NCI-H82 treated with DMSO at 0.1 percent for 48 hours (cell line): ENCODE measurements at regions not wholly inside any gene's neighbourhood (a gene's known extent, or its start where the extent isn't known, plus 50 kb on each side); places are given as distances from the start of the nearest gene placed in this dataset.
"Not testable (repeated sequence)": the region's sequence is repeated elsewhere in the genome, so short reads cannot be mapped to it uniquely, and the experiment has no call there.

Experiments
- DNase-seq: peaks from one replicate; lab custom pipeline; 2025; ENCODE audit not compliant: unreplicated experiment; lab: John Stamatoyannopoulos, UW

DNA sequence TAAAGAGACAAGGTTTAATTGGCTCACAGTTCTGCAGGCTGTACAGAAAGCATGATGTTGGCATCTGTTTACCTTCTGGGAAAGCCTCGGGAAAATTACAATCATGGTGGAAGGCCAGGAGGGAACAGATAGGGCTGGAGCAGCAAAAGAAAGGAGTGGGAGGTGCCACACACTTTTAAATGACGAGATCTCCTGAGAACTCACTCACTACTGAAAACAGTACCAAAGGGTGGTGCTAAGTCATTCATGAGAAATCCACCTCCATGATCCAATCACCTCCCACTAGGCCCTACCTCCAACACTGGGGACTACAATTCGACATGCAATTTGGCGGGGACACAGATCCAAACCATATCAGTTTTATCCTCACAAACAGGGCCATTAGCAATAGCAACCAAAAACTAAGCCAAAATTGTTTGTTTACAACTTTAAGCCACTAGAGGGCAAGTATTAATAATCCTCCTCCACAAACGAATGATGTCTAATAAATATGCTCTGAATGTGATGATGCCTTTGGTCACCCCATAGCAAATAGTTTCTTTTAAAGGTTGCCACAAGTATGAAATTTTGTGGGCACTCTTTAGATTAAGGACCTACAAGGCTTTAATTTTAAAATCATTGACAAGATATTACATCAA, 129.2 kb upstream of the NRBF2 start:
- no peak for DNase-seq

DNA sequence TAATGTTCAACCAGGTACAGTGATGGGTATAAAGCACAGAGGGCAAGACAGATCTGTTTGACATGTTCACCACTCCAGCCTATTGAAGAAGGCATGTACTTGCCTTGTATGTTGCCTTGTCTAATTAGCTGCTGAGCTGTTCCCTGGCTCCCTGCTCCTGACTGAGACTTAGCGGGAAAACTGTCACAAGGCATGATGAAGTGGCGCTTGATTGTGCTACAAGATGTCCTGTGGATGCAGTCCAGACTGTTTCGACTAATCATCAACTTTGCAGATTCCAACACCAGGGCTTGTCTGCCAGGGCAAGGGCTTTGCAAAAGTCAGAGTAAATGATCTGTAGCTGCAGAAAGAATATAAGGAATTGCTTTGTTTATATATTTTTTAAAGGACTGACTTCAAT, 136.2 kb upstream of the NRBF2 start:
- no peak for DNase-seq

DNA sequence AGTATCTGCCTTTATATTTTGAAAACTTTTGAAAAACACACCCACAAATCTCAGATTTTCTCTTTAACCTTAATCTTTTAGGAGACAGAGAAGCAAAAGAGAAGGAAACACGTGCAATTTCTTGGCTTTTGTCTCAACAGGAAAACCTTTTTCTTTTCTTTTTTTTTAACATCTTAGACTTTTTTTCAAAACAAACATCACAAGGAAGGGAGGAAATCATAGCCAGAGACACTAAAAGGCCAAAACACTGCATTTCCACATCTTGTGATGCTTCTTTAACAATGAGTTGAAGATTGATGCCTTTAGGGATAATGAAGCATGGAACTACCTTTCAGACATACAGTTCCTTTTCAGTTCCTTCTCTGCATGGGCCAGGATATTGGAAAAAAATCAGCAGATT, 136.6 kb upstream of the NRBF2 start:
- no peak for DNase-seq

DNA sequence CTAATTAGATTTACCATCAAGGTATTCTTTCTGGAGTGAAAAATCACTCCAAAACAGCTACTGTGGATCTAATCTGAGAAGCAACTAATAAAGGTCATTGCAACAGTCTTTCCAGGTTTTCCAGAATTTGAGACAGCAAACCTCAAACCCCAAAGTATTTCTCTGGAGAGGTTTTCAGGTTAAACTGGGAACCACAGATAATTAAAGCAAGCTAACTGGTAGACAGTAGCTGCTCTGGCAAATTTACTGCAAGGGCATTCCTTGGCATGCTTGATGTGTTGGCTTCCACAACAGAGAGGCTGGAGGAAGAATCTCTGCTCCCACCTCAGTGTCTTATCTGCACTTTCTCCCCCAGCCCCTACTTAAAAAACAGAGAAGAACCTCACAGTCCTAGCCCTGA, 140.0 kb upstream of the NRBF2 start:
- no peak for DNase-seq

DNA sequence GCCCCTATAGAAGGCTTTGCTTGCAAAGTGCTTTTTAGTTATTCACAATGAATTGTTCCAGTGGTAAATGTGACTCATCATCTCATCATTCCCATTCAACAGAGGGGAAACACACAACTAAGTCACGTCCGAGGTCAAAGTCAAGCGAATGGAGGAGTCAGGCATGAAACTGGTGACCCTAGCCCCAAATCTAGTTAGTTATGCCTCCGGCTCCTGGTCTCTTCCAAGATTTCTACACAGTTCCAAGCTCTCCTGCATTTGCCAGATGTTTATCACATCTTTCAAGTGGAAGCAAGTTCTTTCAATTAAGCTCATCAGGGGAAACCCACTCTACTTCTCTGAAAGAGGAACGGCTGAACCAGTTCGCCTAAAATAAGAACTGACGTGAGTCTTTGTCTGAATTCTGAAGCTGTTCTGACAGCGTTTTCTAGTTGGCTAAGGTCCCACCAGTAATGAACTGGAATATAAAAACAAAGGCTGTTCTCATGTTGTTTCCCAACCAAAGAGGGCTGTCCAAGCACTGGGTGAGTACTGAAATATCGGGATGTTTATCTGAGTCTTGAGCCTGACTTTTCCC, 140.9 kb upstream of the NRBF2 start:
- DNase-seq = no peak

DNA sequence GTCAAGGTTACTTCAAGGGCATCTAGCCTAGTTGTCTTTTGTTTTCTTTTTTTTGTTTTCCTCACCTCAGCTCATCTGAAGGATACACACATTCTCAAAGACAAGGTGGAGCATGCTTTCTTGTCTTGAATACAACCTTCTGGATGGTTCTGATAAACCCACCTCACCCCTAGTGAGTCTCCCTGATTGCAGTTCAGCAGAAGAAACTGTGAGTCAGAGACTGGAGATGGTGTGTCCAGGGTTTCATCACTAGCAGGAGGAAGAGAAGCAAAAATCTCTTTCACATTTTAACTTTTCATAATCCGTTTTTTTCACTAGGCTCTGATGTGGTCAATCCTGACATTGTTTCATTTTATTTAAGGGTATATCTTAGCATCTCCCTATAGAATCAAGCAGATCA, 143.0 kb upstream of the NRBF2 start:
- DNase-seq = no peak

DNA sequence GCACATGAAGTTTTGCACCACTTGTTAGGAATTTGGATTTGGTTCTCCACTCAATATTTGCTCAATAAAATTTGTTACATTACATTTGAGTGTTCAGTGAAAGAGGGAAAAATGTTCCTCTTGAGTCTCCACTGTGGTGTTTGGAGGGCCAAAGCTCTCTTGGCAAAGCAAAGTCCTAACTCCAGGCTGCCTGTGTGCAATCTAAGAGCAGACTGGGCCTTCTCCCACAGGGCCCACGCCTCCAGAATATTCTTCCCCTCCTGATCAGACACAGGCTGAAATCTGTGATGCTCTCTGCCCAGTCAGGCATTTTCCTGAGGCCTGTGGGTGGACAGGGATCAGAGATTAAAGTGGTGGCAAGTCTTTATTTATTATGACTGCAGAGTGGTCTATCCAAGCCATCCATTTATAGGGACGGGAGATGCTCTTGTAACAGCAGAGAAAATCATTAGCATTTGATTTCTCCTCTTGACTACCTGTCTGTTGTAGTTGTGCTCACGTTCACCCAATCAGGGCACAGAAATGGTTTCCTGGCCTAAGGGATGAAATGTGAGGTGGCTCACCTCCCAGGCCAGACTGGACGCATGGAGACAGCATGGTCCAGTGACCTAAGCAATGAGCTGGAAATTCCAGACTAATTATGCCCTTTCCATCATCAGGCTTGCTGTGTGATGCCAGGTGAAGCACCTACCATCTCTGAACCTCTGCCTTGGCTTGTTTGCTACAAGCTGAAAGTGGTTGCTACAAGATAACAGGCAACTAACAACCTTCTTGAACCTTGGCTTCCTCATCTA, 147.1 kb upstream of the NRBF2 start:
- no peak for DNase-seq

DNA sequence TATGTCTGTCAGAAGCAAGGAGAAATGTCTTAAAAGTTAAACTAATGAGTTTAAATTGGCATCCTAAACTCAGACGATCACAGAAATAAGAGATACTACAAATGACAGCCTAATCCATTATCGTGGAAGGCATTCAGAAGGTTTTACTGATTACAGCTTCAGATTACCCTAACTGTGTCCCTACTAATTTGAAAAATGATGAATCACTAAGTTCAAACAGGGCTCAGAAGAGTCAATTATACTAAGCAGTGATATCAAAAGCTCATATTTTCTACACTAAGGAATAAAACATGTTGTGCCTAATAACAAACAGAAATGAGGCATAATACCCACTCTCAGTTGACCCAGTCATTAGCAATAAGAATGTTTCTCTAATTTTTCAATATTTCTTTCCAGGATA, 152.0 kb upstream of the NRBF2 start:
- DNase-seq = no peak

DNA sequence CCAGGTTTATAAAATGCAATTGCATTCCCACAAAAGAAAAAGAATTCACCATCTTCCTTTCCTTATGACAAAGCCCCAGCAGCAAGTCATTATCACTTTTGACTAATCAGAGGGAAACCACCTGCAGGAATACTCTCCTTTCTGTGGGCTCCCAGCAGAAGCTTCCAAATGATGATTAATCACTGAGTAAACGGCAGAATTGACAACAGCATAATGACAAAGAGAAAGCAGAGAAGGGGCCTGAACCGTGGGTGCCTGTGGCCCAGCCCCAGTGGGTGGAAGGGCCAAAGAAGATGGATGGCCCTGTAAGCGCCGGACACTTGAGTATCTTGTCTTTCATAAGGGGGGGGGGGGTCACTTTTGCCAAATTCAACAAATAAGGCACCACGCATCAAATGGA, 152.4 kb upstream of the NRBF2 start:
- no peak for DNase-seq

DNA sequence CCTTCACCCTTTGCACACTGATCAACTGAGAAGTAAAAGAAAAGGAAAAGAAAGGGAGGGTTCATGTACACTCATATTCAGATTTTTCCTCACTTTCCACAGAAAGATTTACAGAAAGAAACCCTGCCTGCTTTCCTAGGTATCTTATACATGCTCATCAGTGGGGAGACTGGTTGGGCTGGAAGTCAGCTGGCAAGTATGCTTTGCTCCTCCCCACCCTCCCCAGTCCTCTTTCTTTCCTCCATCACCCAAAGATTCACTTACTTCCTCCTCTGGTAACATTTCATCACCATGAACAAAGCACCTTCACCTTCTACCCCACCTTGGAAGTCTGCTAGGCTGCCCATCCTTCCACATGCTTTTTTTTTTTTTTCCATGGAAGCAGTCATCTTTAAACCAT, 153.2 kb upstream of the NRBF2 start:
- DNase-seq = no peak

DNA sequence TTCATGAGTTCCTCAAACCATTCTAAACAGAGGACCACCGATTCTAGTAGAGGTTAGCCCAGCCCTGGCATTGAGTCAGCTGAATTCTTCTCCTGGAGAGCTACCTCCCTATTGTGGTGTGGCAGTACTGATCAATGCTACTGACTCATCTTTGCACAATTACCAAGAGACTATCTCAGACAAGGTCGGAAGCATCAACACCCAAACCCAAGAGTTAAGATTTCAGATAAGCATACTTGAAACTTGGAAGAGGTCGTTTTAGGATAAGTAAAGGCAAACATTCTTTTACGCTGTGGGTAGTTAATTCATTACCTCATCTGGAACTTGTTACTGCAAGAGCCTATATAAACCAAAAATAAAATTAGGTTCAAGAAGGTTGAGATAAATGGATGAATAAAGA, 154.6 kb upstream of the NRBF2 start:
- no peak for DNase-seq

DNA sequence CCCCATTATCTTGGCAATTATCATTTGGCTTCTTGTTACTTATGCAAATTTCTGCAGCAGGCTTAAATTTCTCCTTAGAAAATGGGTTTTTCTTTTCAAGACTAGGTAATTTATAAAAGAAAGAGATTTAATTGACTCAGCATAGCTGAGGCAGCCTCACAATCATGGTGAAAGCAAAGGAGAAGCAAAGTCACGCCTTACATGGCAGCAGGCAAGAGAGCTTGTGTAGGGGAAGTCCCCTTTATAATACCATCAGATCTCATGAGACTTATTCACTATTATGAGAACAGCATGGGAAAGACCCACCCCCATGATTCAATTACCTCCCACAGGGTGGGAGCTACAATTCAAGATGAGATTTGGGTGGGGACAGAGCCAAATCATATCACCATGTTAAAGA, 158.3 kb upstream of the NRBF2 start:
- not testable (repeated sequence) for DNase-seq

DNA sequence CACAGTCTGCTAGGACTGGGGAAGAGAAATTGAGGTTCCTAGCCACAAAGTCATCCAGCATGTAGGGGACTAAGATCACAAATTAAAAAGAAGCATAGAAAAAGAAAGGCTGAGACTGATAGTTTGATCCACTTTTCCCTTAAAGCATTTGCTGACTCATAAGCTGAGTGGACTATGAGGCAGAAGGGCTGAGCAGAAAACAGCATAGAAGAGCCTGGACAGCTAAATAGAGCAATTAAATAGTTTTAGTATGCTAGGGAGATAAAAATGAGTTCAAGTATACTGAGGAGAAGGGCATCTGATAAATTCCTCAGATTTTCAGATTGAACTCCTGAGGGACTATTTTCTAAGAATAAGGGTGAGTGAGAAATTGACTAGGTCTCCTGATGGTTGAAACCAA, 155.9 kb upstream of the EGR2 start:
- no peak for DNase-seq

DNA sequence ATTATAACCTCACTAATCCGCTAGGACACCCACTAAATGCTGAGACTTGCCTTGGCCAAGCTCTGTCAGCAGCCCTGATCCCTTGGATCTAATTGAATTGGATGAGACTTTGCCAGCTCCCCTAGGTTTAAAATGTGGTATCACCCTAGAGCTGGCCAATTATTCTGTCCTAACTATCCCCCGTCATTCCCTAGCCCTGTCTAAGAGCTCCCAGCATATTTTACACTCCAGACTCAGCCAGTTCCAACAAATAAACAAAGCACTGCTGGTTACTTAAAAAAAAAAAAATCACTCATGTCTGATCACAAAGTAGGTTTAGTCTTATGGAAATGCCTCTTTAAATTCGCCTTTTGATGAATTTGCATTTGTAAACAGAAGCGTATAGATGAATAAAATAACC, 147.9 kb upstream of the EGR2 start:
- no peak for DNase-seq

DNA sequence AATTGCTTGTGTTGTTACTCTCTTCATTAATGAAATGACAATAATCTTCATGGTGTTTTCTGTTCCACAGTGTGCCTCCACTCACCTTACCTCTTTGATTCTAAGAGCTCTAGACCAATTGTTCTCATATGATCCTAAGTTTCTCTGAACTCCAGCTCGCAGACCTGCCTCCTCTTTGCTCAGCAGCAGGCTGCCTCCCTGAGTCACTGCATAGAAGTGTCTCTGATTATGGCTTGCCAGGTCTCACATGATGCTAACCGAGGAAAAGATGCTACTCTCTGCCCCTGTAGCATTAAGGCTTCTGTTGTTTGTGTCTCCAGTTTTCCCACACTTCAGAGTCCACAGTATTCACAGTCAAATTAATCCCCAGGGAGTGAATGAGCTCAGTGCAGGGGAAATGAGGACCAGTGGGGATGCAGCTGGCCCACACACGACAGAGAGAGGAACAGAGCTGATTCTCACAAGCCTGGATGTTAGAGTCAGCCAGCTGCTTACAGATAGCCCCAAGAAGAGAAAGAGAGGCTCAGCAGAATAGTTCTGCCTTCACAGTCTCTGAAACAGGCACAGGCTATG, 145.9 kb upstream of the EGR2 start:
- no peak for DNase-seq

DNA sequence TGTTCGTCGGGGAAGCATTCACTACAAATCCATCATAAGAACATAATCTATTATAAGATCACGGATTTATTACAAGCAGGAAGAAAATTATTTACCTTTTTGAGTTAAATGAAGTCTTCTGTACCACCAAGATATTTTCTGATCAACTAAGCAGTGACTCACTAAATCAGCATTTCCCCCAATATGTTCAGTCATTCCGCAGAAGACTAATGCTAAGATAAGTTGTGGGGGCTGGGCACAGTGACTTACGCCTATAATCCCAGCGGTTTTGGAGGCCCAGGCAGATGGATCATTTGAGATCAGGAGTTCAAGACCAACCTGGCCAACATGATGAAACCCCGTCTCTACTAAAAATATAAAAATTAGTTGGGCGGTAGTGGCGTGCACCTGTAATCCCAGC, 144.2 kb upstream of the EGR2 start:
- DNase-seq = no peak

DNA sequence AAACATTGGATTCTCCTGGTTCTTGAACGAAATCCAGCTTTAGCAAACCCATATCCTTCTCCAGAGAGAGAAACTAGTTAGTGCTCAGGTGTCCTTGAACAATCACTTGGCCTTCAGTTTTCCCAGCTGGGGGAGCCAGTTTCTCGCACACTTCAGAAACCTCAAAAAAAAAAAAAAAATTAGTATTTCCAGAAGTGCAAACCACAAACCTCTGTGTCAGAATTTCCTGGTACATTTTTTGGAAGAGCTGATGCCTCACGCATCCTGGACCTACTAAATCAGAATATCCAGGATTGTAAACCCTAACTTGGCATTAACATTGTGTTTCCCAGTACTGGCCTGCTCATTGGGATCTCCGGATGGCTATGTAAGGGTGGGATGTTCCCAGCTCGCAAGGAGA, 143.4 kb upstream of the EGR2 start:
- no peak for DNase-seq

DNA sequence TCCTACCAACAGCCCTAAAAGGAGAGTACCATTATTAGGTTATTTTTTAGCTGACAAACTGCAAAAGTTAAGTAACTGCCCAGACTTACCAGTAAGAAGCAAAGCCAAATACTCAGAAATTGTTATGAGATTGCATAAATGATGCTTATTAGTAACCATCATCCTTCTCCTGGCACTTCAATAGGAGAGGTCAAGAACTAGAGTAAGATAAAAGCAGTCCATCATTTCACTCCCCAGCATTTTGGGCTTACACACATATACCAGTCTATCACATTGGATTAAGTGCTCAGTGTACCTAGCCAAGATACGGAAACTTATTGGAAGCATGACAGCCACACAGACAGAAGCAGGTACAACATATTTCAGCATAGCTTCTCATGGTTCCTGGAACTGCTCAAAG, 142.8 kb upstream of the EGR2 start:
- DNase-seq = no peak

DNA sequence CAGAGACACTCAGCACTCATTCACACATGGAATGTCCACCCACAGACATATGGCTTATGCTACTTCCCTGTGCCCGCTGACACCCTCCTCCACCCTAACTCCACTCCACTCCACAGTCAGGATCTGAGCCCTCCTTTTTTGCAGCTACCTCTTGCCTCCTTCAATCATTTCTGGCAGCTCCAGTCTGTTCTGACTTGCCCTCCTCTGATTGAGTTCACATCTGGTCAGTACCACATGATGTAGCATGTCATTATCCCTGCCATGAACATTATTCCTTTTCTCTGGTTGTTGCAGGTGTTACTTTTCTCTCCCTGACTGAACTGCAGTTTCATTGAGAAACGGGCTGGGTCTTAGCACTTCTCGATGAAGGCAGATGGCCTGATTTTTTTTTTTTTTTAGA, 130.1 kb upstream of the EGR2 start:
- no peak for DNase-seq

DNA sequence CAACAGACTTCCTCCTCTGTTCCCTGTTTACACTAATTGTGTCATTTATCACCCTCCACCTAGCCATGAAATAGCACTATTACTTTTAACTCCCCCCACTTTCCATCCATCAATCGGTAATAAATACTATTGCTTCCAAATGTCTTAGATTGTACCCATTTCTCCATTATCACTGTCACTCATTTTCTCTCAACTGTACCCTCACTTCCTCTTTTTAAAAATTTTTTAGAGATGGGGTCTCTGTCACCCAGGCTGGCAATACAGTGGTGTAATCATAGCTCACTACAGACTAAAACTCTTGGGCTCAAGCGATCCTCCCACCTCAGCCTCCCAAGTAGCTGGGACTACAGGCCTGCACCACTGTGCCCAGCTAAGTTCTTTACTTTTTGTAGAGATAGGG, 123.5 kb upstream of the EGR2 start:
- no peak for DNase-seq

DNA sequence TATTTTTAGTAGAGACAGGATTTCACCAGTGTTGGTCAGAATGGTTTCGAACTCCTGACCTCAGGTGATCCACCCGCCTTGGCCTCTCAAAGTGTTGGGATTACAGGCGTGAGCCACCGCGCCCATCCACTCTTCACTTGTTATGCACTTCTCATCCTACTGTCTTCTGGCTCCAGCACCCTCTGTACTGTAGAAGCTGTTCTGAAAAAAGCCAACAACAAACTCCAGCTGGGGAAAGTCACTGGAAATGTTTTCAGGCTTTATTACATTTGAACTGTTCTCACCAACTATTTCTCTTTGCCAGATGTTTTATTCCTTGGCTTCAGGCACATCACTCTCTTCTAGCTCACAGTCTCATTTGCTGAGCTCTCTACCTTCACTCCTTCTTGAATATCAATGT, 122.5 kb upstream of the EGR2 start:
- no peak for DNase-seq

DNA sequence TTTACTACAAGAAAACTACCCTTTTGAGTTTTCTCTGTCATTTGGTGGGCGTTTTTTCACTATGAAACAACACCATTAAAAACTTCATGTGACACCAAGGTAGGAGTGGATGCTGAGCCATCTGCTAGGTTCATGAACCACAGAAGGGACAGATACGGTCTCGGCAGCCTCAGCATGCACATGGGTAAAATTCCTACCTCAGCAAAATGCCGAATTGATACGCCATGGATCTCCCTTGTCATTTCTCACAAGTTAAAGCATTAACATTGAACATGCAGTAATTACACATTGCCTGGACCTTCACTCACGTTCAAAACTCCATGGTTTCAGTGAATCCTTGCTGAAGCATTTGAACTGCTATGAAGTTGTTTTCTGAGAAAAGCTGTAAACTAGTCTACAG, 121.5 kb upstream of the EGR2 start:
- DNase-seq = no peak
